ENCODE measurements at regions not wholly inside any gene's neighbourhood (a gene's known extent, or its start where the extent isn't known, plus 50 kb on each side); places are given as distances from the start of the nearest gene placed in this dataset.
A peak's percentile ranks its signal among the peaks of the same experiment; 100 is the strongest.

GRCh38 chr6:21436625-21437024 is 156.9 kb upstream of the SOX4 start:
- Histone ChIP-seq H3K27ac (replicated peaks) (no peak overlapping the region), H3K4me3 (replicated peaks; ENCODE audit: insufficient read depth, low read length) (no peak overlapping the region), H3K27me3 (ENCODE audit: insufficient read depth, poor library complexity, severe bottlenecking) (no peaks in the 10 kb centered on the region)
- TF ChIP-seq GABPA (IDR thresholded peaks at IDR 0.05; ENCODE audit: low read depth), result no peak
- TF ChIP-seq, protein P1, sequence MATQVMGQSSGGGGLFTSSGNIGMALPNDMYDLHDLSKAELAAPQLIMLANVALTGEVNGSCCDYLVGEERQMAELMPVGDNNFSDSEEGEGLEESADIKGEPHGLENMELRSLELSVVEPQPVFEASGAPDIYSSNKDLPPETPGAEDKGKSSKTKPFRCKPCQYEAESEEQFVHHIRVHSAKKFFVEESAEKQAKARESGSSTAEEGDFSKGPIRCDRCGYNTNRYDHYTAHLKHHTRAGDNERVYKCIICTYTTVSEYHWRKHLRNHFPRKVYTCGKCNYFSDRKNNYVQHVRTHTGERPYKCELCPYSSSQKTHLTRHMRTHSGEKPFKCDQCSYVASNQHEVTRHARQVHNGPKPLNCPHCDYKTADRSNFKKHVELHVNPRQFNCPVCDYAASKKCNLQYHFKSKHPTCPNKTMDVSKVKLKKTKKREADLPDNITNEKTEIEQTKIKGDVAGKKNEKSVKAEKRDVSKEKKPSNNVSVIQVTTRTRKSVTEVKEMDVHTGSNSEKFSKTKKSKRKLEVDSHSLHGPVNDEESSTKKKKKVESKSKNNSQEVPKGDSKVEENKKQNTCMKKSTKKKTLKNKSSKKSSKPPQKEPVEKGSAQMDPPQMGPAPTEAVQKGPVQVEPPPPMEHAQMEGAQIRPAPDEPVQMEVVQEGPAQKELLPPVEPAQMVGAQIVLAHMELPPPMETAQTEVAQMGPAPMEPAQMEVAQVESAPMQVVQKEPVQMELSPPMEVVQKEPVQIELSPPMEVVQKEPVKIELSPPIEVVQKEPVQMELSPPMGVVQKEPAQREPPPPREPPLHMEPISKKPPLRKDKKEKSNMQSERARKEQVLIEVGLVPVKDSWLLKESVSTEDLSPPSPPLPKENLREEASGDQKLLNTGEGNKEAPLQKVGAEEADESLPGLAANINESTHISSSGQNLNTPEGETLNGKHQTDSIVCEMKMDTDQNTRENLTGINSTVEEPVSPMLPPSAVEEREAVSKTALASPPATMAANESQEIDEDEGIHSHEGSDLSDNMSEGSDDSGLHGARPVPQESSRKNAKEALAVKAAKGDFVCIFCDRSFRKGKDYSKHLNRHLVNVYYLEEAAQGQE (IDR thresholded peaks at IDR 0.05; ENCODE audit: insufficient replicate concordance, low read depth), result no peak
- TF ChIP-seq SPI1 (IDR thresholded peaks at IDR 0.05; ENCODE audit: borderline replicate concordance, low read depth), result no peak
- no peak for TF ChIP-seq POLR2AphosphoS5 (IDR thresholded peaks at IDR 0.05; ENCODE audit: low read depth)
- no peak for TF ChIP-seq CTCF (IDR thresholded peaks at IDR 0.05; ENCODE audit: insufficient read depth, low read length)
- no peak for DNase-seq (ENCODE audit: low read depth in 1 of 2, low spot score in 1 of 2)

DNA sequence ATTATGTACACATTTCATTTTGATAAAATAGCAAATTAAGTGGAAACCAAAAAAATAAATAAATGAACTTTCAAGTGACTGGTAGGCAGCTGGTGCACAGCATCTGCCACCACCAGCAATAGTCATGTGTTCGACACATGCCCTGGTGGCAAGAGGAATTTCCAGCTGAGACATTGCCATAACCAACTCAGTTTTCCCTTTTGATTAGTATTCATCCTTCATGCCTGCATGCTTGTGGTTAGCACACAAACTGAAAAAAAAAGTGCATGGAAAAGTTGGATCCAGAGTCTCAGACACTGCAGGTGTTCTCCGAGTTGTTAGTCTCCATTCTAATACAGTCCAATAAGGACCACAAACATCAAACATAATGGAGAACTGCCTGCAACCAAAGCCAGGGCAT is 156.0 kb upstream of the SOX4 start:
- H3K27ac ChIP-seq (replicated peaks), result no peak overlapping the region; the same call in 1 of the 2 replicates
- no peak for DNase-seq (ENCODE audit: low read depth in 1 of 2, low spot score in 1 of 2)
- no peak overlapping the region for H3K4me3 ChIP-seq (replicated peaks; ENCODE audit: insufficient read depth, low read length)
- TF ChIP-seq, protein P1 (IDR thresholded peaks at IDR 0.05; ENCODE audit: insufficient replicate concordance, low read depth), result no peak
- no peak for TF ChIP-seq SPI1 (IDR thresholded peaks at IDR 0.05; ENCODE audit: borderline replicate concordance, low read depth)
- TF ChIP-seq POLR2AphosphoS5 (IDR thresholded peaks at IDR 0.05; ENCODE audit: low read depth), result no peak
- TF ChIP-seq GABPA (IDR thresholded peaks at IDR 0.05; ENCODE audit: low read depth), result no peak
- no peaks in the 10 kb centered on the region for H3K27me3 ChIP-seq (ENCODE audit: insufficient read depth, poor library complexity, severe bottlenecking)

- peak overlapping the region; percentile 62 for H3K27ac ChIP-seq (replicated peaks)
- TF ChIP-seq POLR2AphosphoS5 (IDR thresholded peaks at IDR 0.05; ENCODE audit: low read depth) (no peak), SPI1 (IDR thresholded peaks at IDR 0.05; ENCODE audit: borderline replicate concordance, low read depth) (no peak), CTCF (IDR thresholded peaks at IDR 0.05; ENCODE audit: insufficient read depth, low read length) (no peak), GABPA (IDR thresholded peaks at IDR 0.05; ENCODE audit: low read depth) (no peak)
- TF ChIP-seq, protein P1 (IDR thresholded peaks at IDR 0.05; ENCODE audit: insufficient replicate concordance, low read depth), result no peak
- H3K4me3 ChIP-seq (replicated peaks; ENCODE audit: insufficient read depth, low read length), result no peak overlapping the region
- no peaks in the 10 kb centered on the region for H3K27me3 ChIP-seq (ENCODE audit: insufficient read depth, poor library complexity, severe bottlenecking)
- DNase-seq (ENCODE audit: low read depth in 1 of 2, low spot score in 1 of 2), result peak; percentile 21 to 55
These were observed 155.1 kb upstream of the SOX4 start for GRCh38 chr6:21438237-21438985.

Measured in HL-60 (cell line).